ENCODE measurements at regions not wholly inside any gene's neighbourhood (a gene's known extent, or its start where the extent isn't known, plus 50 kb on each side); places are given as distances from the start of the nearest gene placed in this dataset.

GRCh38 chr11:19573666-19574065 is 139.0 kb upstream of the NAV2 start:
- Mint-ChIP-seq H3K4me3 (no peak overlapping the region), H3K9me3 (no peaks in the 10 kb centered on the region), H3K36me3 (ENCODE audit: low read depth) (no peaks in the 10 kb centered on the region), H3K27ac (no peak overlapping the region), H3K27me3 (peaks cover 6% of the 10 kb centered on the region), H3K4me1 (no peaks in the 10 kb centered on the region)
- ATAC-seq, result no peak
- no peak for DNase-seq

- H3K36me3 Mint-ChIP-seq (ENCODE audit: low read depth), result no peaks in the 10 kb centered on the region
- ATAC-seq, result no peak
- no peaks in the 10 kb centered on the region for H3K9me3 Mint-ChIP-seq
- peaks cover 11% of the 10 kb centered on the region for H3K27me3 Mint-ChIP-seq
- H3K4me1 Mint-ChIP-seq, result no peaks in the 10 kb centered on the region
- no peak overlapping the region for H3K27ac Mint-ChIP-seq
- H3K4me3 Mint-ChIP-seq, result no peak overlapping the region
- no peak for DNase-seq
Observed at GRCh38 chr11:19571906-19572305, 140.7 kb upstream of the NAV2 start.

- Mint-ChIP-seq H3K4me3 (no peak overlapping the region), H3K9me3 (no peaks in the 10 kb centered on the region), H3K27ac (no peak overlapping the region), H3K27me3 (peaks cover 11% of the 10 kb centered on the region), H3K36me3 (ENCODE audit: low read depth) (no peaks in the 10 kb centered on the region), H3K4me1 (no peaks in the 10 kb centered on the region)
- ATAC-seq (no peak), DNase-seq (no peak)
Observed at GRCh38 chr11:19570889-19571288, 141.7 kb upstream of the NAV2 start.

DNA sequence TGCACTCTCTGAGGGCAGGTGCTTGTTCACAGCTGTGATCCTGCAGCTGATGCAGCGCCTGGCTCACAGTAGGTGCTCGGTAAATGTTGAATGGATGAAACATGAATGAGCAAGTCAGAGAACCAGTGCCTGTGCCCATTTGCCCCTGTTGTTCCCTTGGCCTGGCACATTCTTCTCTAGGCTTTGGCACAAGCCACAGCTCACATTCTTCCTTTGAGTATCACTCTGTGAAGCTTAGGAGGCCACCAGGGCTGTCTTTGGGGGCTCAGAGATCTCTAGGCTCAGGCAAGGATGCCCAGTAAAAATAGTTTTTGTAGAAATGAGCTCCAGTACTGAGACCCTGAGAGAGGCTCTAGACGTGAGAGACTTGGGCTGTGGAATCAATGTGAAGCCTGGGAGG is 144.6 kb upstream of the NAV2 start:
- H3K27ac Mint-ChIP-seq, result no peak overlapping the region
- no peaks in the 10 kb centered on the region for H3K4me1 Mint-ChIP-seq
- peaks cover 12% of the 10 kb centered on the region for H3K27me3 Mint-ChIP-seq
- no peaks in the 10 kb centered on the region for H3K36me3 Mint-ChIP-seq (ENCODE audit: low read depth)
- no peak for DNase-seq
- H3K9me3 Mint-ChIP-seq, result no peaks in the 10 kb centered on the region
- ATAC-seq, result no peak
- H3K4me3 Mint-ChIP-seq, result no peak overlapping the region

DNA sequence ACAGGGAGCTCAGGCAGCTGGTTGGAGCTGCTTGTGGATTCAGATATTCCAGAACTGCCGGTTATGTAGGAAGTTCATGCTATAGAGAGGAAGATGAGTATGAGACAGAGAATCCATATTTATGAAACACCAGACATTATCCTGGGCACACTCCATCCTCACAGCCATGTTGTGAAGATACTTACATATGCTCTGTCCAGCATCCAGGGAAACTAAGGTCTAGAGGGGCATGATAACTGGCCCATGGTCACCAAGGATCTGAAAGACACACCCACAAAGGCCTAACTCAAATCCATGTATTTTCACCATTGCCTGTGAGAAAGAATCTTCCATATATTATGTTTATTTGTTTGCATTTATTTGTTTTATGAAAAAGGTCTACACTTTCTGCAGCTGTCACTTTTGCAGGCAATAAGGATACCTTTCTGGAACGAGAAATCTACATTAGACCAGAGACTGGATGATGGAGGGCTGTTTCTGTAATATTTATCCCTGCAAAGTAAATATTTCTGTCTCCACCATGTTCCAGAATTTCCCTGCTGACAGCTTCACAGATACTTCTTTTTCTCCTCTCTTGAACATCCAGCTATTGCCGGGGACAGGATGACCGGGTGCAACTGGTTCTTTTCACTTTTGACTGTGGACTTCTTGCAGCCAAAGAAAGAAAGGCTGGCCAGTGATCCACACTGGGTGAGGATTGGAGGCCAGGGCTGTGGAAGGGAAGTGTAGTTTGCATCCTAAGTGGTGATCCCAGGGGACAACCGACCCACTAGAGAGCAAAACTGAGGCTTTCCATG is 145.9 kb upstream of the NAV2 start:
- Mint-ChIP-seq H3K4me1 (no peaks in the 10 kb centered on the region), H3K27ac (no peak overlapping the region), H3K9me3 (no peaks in the 10 kb centered on the region), H3K4me3 (no peak overlapping the region), H3K27me3 (peaks cover 12% of the 10 kb centered on the region), H3K36me3 (ENCODE audit: low read depth) (no peaks in the 10 kb centered on the region)
- DNase-seq (no peak), ATAC-seq (no peak)

GRCh38 chr11:19565639-19566038 is 147.0 kb upstream of the NAV2 start:
- no peaks in the 10 kb centered on the region for H3K9me3 Mint-ChIP-seq
- no peaks in the 10 kb centered on the region for H3K36me3 Mint-ChIP-seq (ENCODE audit: low read depth)
- H3K4me1 Mint-ChIP-seq, result no peaks in the 10 kb centered on the region
- H3K27me3 Mint-ChIP-seq, result peaks cover 9% of the 10 kb centered on the region
- ATAC-seq (no peak), DNase-seq (no peak)
- H3K4me3 Mint-ChIP-seq, result no peak overlapping the region
- H3K27ac Mint-ChIP-seq, result no peak overlapping the region

DNA sequence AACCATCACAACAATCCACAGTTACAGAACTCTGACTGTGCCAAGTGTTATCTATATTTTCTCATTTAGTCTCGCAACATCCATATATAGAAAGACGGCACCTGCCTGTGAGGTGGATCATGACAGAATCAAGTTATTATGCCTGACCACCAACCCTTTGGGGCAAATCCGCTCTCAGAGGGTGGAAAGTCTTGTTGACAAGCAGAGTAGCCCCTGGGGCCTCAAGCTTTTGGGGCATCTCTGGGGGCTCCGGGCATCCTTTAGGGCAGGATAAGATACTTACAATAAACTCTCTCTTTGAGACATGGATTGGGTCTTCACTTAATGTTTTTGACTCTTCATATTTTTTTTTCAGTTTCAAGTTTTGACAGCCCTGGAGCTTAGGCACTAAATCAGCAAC is 150.5 kb upstream of the NAV2 start:
- no peaks in the 10 kb centered on the region for H3K9me3 Mint-ChIP-seq
- H3K27me3 Mint-ChIP-seq, result peaks cover 8% of the 10 kb centered on the region
- H3K4me3 Mint-ChIP-seq, result no peak overlapping the region
- ATAC-seq (no peak), DNase-seq (no peak)
- H3K36me3 Mint-ChIP-seq (ENCODE audit: low read depth), result no peaks in the 10 kb centered on the region
- H3K27ac Mint-ChIP-seq, result no peak overlapping the region
- H3K4me1 Mint-ChIP-seq, result no peaks in the 10 kb centered on the region

GRCh38 chr11:19561011-19561410 is 151.6 kb upstream of the NAV2 start:
- no peak for ATAC-seq
- Mint-ChIP-seq H3K4me1 (no peaks in the 10 kb centered on the region), H3K27me3 (peaks cover 6% of the 10 kb centered on the region), H3K27ac (no peak overlapping the region), H3K36me3 (ENCODE audit: low read depth) (no peaks in the 10 kb centered on the region), H3K9me3 (no peaks in the 10 kb centered on the region), H3K4me3 (no peak overlapping the region)
- DNase-seq, result no peak

GRCh38 chr11:19560156-19560555 is 152.5 kb upstream of the NAV2 start:
- Mint-ChIP-seq H3K4me3 (no peak overlapping the region), H3K36me3 (ENCODE audit: low read depth) (no peaks in the 10 kb centered on the region), H3K9me3 (no peaks in the 10 kb centered on the region), H3K27ac (no peak overlapping the region), H3K27me3 (peaks cover 8% of the 10 kb centered on the region), H3K4me1 (no peaks in the 10 kb centered on the region)
- DNase-seq, result no peak
- ATAC-seq, result no peak

DNA sequence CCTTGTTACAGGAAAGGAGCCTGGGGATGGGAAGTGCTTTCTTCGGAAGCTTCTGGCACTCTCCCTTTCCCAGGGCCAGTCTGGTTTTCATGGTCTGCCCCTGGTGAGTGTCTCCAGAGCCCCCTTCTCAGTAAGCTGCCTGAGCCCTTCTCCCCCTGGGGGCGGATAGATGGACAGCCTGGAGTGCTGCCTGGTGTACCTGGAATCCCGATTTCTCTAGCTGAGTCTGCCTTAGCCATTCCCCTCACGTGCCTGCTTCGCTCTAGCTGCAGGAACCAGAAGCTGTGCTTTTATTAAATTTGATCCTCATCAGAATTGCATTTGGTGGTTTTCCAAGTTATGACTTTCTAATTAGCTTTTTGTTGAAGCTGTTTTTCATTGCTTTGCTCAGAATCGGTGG is 152.9 kb upstream of the NAV2 start:
- Mint-ChIP-seq H3K36me3 (ENCODE audit: low read depth) (no peaks in the 10 kb centered on the region), H3K27me3 (peaks cover 8% of the 10 kb centered on the region), H3K4me1 (no peaks in the 10 kb centered on the region), H3K27ac (no peak overlapping the region), H3K9me3 (no peaks in the 10 kb centered on the region), H3K4me3 (no peak overlapping the region)
- ATAC-seq (no peak), DNase-seq (no peak)

DNA sequence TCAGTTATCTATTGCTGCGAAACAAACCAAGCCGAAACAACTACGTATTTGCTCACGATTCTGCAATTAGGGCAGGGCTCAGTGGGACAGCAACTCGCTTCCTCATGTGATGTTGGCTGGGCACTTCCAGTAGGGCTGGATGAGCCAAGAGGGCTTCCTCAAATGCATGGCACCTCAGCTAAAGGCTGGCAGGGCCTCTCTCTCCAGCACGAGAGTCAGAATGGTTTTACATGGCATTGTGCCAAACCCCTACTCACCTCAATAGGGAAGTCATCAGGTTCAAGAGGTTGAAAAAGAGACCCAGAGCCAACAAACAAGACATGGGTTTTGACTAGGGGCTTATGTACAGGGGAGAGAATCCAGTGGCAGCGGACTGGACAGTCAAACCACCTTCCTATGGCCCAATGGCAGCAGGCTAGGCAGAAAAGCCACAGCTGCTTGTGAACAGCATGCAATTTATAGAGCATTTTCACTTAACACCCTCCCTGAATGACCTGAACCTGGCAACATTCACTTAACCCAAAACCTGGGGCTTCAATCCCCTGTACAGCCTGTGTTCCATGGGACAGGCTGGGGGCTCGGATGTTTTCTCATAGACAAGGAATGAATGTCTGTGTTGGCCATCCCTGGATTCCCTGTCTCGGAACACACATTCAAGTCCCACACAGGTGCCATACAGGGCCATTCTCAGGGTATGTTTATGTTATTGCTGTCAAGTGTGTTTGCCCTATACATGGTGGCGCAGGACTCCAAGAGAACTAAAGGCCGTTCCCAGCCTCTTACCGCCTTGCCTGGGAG is 154.2 kb upstream of the NAV2 start:
- Mint-ChIP-seq H3K9me3 (no peaks in the 10 kb centered on the region), H3K27ac (no peak overlapping the region), H3K36me3 (ENCODE audit: low read depth) (no peaks in the 10 kb centered on the region), H3K4me1 (no peaks in the 10 kb centered on the region), H3K27me3 (peaks cover 5% of the 10 kb centered on the region), H3K4me3 (no peak overlapping the region)
- DNase-seq, result no peak
- ATAC-seq, result no peak

- DNase-seq (peak; percentile 77), ATAC-seq (no peak)
- H3K27ac Mint-ChIP-seq, result no peak overlapping the region
- H3K9me3 Mint-ChIP-seq, result no peaks in the 10 kb centered on the region
- no peak overlapping the region for H3K4me3 Mint-ChIP-seq
- H3K4me1 Mint-ChIP-seq, result no peaks in the 10 kb centered on the region
- H3K36me3 Mint-ChIP-seq (ENCODE audit: low read depth), result no peaks in the 10 kb centered on the region
- H3K27me3 Mint-ChIP-seq, result peaks cover 5% of the 10 kb centered on the region
Observed at GRCh38 chr11:19557720-19558140, 154.9 kb upstream of the NAV2 start.

- ATAC-seq (no peak), DNase-seq (no peak)
- H3K27me3 Mint-ChIP-seq, result peaks cover 5% of the 10 kb centered on the region
- H3K36me3 Mint-ChIP-seq (ENCODE audit: low read depth), result no peaks in the 10 kb centered on the region
- no peak overlapping the region for H3K4me3 Mint-ChIP-seq
- H3K4me1 Mint-ChIP-seq, result no peaks in the 10 kb centered on the region
- no peak overlapping the region for H3K27ac Mint-ChIP-seq
- no peaks in the 10 kb centered on the region for H3K9me3 Mint-ChIP-seq
Observed at GRCh38 chr11:19557185-19557584, 155.5 kb upstream of the NAV2 start.

DNA sequence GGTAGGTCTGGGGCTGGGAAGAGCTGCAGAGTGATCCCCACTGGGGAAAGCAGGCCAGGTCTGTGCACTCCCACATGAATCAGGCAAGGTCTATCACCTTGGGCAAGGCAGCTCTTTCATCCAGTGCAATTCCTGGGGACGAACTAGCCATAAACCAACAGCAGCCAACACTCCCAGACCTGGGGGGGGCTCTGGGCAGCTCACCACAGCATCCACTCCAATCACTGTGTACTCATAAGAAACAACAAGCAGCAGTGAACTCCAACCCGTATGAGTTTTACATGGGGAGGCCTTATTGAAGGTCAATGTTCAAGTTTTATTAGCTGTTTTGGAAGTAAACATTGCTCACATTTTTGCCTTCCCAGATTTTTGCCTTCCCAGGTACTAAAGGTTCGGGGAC is 157.4 kb upstream of the NAV2 start:
- no peak for ATAC-seq
- Mint-ChIP-seq H3K27ac (no peak overlapping the region), H3K9me3 (no peaks in the 10 kb centered on the region), H3K4me3 (no peak overlapping the region), H3K36me3 (ENCODE audit: low read depth) (no peaks in the 10 kb centered on the region), H3K4me1 (no peaks in the 10 kb centered on the region), H3K27me3 (peaks cover 5% of the 10 kb centered on the region)
- no peak for DNase-seq

DNA sequence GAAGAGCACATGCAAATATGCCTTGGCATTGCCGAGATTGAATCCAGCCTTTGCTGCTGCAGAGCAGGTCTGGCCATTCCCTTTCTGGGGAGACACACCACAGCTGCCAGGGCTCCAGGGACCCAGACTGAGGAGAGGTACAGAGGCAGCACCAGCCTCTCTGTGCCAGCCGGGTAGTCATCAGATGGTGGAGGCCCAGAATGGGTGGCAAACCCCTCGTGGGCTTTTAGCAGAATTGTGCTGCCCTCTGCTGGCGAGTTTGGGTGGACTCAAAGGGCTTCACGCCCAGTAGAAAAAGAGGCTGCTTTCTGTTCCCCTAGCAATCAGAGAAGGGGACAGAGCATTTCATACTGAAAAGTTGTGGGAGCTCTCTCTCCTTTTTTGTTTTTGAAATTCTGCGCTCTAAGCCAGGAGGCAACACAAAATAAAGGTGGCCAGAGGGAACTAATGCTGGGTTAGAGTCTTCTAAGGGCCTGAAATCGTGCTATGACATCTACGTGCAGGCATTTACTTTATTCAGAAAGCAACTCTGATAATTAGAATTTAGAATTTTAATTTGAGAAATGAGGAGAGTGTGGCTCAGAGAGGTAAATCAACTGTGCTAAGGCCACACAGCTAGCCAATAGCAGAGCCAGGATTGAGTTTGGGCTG is 158.8 kb upstream of the NAV2 start:
- DNase-seq, result peak; percentile 82
- Mint-ChIP-seq H3K4me1 (no peaks in the 10 kb centered on the region), H3K4me3 (no peak overlapping the region), H3K36me3 (ENCODE audit: low read depth) (no peaks in the 10 kb centered on the region), H3K27ac (no peak overlapping the region), H3K9me3 (no peaks in the 10 kb centered on the region), H3K27me3 (peaks cover 5% of the 10 kb centered on the region)
- ATAC-seq, result peak; percentile 63
